GM10248 (cell line): ENCODE measurements at regions not wholly inside any gene's neighbourhood (a gene's known extent, or its start where the extent isn't known, plus 50 kb on each side); places are given as distances from the start of the nearest gene placed in this dataset.

Experiments used
- CTCF ChIA-PET: fragments of 300-600 bp; sonication (Branson Sonifier 250); formaldehyde crosslinking; extraction: SDS; loops from one replicate; lab custom pipeline; 2021; ENCODE audit warnings: antibody characterized with exemption; lab: Yijun Ruan, JAX
- POLR2A ChIA-PET: fragments of 350-650 bp; sonication (Branson Sonifier 250); formaldehyde crosslinking; extraction: SDS; loops from one replicate; lab custom pipeline; 2020; ENCODE audit warnings: antibody characterized with exemption; lab: Yijun Ruan, JAX
- DNase-seq: peaks from one replicate; pipeline ENCODE4 v3.0.0; 2012; ENCODE audit errors: extremely low spot score
- CTCF ChIP-seq: IDR thresholded peaks from 2 replicates; pipeline ENCODE4 v1.5.1; 2012; ENCODE audit warnings: mild to moderate bottlenecking, low read depth; ENCODE audit errors: extremely low read depth, missing control alignments, control extremely low read depth

GRCh38 chr2:177052471-177052870 is 160.1 kb upstream of the HNRNPA3 start:
- ChIA-PET POLR2A (no interaction called here), CTCF (interaction anchor here (0.9 to 6.9 kb wide), 3 partner anchors 9 to 16 kb away, joined by 3 to 35 read pairs (median 4); no protein-coding TSS in a partner anchor)
- no peak for DNase-seq

GRCh38 chr2:177053038-177053437 is 159.6 kb upstream of the HNRNPA3 start:
- ChIA-PET CTCF (interaction anchor here (0.9 to 6.9 kb wide), 3 partner anchors 8 to 16 kb away, joined by 3 to 35 read pairs (median 4); no protein-coding TSS in a partner anchor), POLR2A (no interaction called here)
- TF ChIP-seq CTCF: no peak
- no peak for DNase-seq

More at GRCh38 chr2:177052471-177052870, 160.1 kb upstream of the HNRNPA3 start:
- no peak for TF ChIP-seq CTCF

- no peak for TF ChIP-seq CTCF
- CTCF ChIA-PET: interaction anchor here (1.0 to 6.9 kb wide), 4 partner anchors 9 to 37 kb away, joined by 3 to 35 read pairs (median 5); no protein-coding TSS in a partner anchor
- no peak for DNase-seq
- POLR2A ChIA-PET: no interaction called here
Observed at GRCh38 chr2:177053716-177054115, 158.9 kb upstream of the HNRNPA3 start.

GRCh38 chr2:177056481-177056929 is 156.1 kb upstream of the HNRNPA3 start:
- POLR2A ChIA-PET: interaction anchor here (0.5 kb wide), 1 partner anchor 17 kb away, joined by 3 read pairs; no protein-coding TSS in a partner anchor
- DNase-seq: no peak
- CTCF ChIA-PET: interaction anchor here (1.3 to 3.9 kb wide), 4 partner anchors 11 to 613 kb away, joined by 3 to 14 read pairs (median 4); no protein-coding TSS in a partner anchor
- no peak for TF ChIP-seq CTCF

GRCh38 chr2:177058747-177059146 is 153.8 kb upstream of the HNRNPA3 start:
- no peak for TF ChIP-seq CTCF
- ChIA-PET POLR2A (no interaction called here), CTCF (interaction anchor here (1.0 to 3.9 kb wide), 3 partner anchors 9 to 17 kb away, joined by 3 to 14 read pairs (median 3); no protein-coding TSS in a partner anchor)
- no peak for DNase-seq

- no peak for TF ChIP-seq CTCF
- POLR2A ChIA-PET: no interaction called here
- DNase-seq: no peak
- CTCF ChIA-PET: interaction anchor here (1.0 to 3.9 kb wide), 2 partner anchors 9 to 14 kb away, joined by 3 to 14 read pairs; no protein-coding TSS in a partner anchor
Observed at GRCh38 chr2:177059293-177059692, 153.3 kb upstream of the HNRNPA3 start.
